ENCODE measurements at regions not wholly inside any gene's neighbourhood (a gene's known extent, or its start where the extent isn't known, plus 50 kb on each side); places are given as distances from the start of the nearest gene placed in this dataset.

DNA sequence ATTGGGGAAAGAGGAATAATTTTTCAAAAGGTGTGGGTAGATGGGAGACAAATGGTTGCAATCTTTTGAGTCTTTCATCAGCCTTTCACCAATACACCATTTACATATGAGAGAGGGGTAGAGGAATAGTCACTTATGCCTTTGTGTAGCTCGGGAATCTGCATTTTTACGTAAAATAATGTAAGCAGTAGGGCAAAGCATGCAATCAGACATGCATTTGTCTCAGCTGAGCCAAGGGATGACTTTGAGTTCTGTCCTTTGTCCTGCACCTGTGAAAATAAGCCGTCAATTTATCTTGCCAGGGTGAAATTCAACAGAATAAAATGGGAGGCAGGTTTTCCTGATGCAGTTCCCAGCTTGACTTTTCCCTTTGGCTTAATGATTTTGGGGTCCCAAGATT, 1473.4 kb upstream of the TENM3 start:
- DNase-seq: no peak

DNA sequence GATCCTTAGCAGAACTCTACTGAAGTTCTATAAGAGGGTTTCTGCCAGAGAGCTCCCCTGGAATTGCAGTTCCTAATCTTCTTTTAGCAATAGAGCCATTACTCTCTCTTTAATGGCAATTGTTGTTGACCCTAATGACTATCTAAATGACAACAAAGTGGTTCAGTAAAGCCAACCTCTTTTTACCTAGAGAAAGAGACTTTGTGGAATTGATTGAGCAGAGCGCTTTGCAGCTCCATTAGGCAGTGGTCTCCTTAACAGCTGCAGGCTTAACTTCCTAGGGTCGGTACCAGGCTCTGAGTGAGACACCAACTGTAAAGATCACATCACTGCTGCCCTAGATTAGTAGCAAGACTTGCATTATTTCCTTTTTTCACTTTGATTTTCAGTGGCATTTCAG, 1472.9 kb upstream of the TENM3 start:
- no peak for DNase-seq

DNA sequence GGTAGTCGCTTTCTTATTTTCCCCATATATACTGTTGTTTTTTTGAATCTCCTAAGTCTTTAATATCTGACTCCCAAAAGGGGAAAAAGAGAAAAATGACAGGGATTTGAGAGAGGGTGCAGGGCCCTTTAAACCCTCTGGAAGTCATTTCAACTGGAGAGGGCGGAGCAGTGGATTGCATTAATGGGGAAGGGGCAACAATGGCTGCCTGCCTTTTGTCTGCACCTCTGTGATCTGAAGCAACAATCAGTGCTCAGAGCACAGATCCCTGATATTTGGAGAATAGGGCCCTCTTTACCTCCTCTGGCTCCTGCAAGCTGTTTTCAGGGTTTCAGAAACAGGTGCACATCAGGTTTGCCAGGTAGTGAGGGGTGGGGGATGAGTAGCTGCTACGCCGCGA, 1458.3 kb upstream of the TENM3 start:
- DNase-seq: no peak

- no peak for DNase-seq
Measured at GRCh38 chr4:180788729-180789128, 1454.5 kb upstream of the TENM3 start.

DNA sequence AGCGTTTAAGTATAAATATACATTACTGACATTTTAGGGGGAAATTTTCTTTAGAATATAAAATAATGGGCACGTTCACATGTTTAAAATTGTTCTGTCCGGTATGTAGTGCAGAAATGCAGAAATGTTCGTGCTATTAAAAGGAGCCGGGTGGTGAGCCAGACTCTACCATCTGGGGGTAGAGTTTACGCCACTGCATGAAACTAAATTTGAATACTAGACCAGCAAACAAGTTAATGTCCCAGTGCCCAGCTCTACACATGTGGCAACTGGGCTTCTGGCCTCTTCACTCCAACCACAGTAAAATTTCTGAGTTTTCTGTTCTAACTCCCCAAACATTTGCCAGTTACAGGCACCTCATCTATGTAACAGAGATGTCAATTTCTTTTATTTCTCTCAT, 1453.3 kb upstream of the TENM3 start:
- no peak for DNase-seq

- no peak for DNase-seq
Measured at GRCh38 chr4:180790471-180790870, 1452.7 kb upstream of the TENM3 start.

DNA sequence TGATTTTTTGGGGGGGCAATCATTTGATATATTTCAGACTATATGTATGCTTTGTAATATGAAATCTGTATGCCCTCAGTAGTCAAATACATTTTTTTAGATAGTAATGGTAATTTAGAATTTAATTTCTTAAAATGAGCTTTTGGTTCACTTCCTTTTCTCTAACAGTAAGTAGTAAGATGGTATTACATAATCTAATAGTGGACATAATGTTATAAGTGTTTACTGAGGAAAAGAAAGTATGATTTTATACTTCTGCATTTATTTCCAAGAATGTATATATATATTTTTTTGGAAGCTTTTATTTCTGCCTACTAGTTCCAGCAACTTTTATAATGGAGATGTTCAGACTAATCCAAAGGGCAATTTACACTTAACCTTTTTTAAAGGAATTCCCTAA, 1450.7 kb upstream of the TENM3 start:
- no peak for DNase-seq

- DNase-seq: no peak
Measured at GRCh38 chr4:180794333-180794732, 1448.9 kb upstream of the TENM3 start.

GRCh38 chr4:180798036-180798577, 1445.1 kb upstream of the TENM3 start:
- DNase-seq: no peak

DNA sequence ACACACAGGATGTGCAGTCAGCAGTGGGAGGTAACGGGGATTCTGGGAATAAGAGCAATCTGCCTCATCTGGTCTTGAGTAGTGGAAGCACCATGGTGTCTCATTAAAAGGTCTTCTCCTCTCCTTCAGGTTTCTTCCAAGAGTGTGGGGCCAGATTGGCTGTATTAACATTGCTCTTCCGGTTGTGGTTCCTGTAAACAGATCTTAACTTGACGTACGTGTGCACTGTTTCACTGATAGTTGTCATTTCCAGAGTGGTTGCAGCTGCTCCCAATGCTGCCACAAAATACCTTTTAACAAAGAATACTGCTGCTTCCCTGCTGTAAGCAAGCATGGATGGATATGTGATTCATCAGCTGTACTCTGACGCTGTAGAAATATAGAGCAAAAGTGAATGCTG, 1443.4 kb upstream of the TENM3 start:
- no peak for DNase-seq

DNA sequence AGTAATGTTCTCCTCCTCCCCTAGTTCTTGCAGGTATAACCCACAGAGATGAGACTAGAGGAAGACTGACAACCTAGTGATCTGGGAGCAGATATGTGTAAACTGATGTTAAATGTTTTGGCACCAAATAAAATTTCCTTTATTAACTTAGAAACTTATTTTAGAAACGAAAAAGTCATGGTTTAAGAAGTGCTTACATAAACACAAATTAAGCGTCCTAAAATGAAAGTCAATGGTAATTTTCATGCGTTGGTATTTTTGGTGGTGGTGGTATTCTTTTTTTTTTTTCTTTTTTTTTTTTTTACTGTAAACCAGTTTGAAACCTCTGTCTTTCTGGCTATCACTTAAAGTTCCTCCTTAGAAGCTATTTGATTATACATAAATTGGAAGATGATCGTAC, 1438.1 kb upstream of the TENM3 start:
- DNase-seq: no peak

- no peak for DNase-seq
Measured at GRCh38 chr4:180808862-180809261, 1434.3 kb upstream of the TENM3 start.

- no peak for DNase-seq
Measured at GRCh38 chr4:180809439-180809838, 1433.8 kb upstream of the TENM3 start.

DNA sequence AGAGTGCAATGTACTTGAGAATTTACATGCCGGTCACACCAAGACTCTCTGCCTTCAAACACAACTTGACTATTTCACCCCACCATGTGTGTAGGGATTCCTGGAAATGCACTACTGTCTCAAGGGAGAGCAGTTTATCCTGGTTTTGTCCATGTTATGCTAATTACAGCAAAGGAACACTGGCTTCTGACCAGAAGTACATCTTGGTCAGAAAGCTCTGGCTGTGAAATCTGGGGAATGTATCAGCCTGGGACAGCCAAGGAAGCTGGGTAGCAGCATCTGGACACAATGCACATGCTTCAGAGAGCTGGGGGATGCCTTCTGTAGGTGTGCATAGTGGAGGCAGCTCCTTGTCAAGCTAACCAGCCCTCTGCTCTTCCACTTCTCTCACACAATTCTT, 1432.6 kb upstream of the TENM3 start:
- DNase-seq: no peak

- no peak for DNase-seq
Measured at GRCh38 chr4:180811556-180811955, 1431.6 kb upstream of the TENM3 start.

DNA sequence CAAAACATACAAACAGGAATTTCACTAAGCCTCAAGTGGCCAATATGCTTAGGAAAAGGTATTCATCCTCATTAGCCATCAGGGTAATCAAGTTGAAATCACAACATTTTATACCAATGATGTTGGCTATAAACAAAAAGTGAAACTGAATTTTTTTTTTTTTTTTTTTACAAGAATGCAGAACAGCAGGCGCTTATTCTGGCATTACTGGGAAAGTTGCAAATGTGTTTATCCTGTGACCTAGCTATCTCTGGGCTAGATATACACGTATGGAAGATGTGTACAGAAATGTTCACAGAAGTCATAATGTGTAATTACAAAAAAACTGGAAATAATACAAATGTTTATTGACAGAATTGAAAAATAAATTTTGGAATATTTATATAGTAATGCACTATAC, 1430.4 kb upstream of the TENM3 start:
- DNase-seq: no peak

GRCh38 chr4:180814875-180815417, 1428.3 kb upstream of the TENM3 start:
- DNase-seq: no peak

DNA sequence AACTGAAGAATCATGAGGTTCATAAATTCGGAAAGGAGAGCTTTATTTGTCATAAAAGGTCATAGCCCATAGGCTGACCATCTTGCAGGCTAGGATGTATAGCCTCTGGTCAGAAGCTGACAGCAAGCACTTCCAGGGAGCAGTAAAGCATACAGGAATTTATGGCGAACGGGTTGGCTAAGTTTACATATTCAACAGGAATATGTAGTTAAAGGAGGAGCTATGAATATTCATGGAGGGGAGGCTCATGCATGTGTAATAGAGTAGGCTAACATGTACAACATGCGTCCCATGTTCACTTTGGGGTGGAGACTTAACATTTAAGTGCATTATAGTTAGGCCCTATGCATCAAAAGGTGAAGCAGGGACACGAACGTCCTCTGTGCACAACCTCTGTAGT, 1425.7 kb upstream of the TENM3 start:
- no peak for DNase-seq

- no peak for DNase-seq
Measured at GRCh38 chr4:180823108-180823507, 1420.1 kb upstream of the TENM3 start.

DNA sequence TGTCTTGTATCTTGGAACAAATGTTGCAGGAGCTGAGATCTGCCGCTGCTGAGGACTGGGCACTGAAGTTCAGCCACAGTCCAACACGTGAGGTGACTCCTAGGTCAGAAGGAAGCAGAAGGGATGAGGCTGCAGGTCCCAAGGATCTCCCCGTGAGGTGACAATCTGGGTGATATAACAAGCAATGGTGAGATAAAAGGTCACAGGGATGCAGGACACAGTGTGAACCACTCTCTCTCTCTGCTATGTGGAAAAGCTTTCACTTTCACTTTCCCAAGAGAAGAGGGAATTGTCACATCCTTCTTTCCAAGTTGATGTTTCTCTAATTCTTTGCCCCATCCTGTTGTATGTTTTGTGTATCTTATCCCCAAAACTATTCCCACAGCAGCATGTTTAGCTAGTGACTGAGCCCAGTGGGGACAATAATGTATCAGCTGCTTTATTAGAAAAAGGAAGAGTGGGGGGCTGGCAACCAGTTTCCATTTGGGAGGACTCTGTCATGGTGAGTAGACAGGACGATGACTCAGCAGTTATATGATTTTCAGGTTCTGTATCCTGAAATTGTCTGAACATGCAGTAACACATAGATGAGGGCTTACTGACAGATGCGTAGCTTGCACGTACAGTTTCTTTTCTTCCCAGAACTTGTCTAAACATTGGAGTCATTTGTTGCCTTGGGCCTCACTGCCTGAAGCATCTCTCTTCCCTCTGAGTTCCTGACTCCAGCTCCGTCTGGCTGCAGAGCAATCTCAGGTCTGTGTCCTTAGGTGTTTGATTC, 1415.8 kb upstream of the TENM3 start:
- DNase-seq: peak in 7 of 51 donors; percentile 2 to 36 (median 12)

- DNase-seq: peak in 10 of 51 donors; percentile 3 to 58 (median 12)
Measured at GRCh38 chr4:180828455-180829018, 1414.7 kb upstream of the TENM3 start.

- DNase-seq: no peak
Measured at GRCh38 chr4:180832073-180832472, 1411.1 kb upstream of the TENM3 start.

- no peak for DNase-seq
Measured at GRCh38 chr4:180840142-180840541, 1403.1 kb upstream of the TENM3 start.

Data from hypothalamus (tissue), 51 donors.